GM21737 (cell line): ENCODE measurements at regions not wholly inside any gene's neighbourhood (a gene's known extent, or its start where the extent isn't known, plus 50 kb on each side); places are given as distances from the start of the nearest gene placed in this dataset.
"Not testable (repeated sequence)": the region's sequence is repeated elsewhere in the genome, so short reads cannot be mapped to it uniquely, and the experiment has no call there.

Experiments used
- ATAC-seq: cut with Tn5 transposase; IDR thresholded peaks from one replicate; pipeline ENCODE4 v1.9.1; 2021; ENCODE audit warnings: mild to moderate bottlenecking, moderate library complexity; ENCODE audit not compliant: unreplicated experiment

- ATAC-seq: no peak
Measured at GRCh38 chr12:67716817-67717216, 68.3 kb downstream of the DYRK2 start.

GRCh38 chr12:67719303-67719702 lies 70.8 kb downstream of the DYRK2 start:
- not testable (repeated sequence) for ATAC-seq

GRCh38 chr12:67720351-67720856 lies 71.9 kb downstream of the DYRK2 start:
- no peak for ATAC-seq

- ATAC-seq: no peak
Measured at GRCh38 chr12:67721248-67721647, 72.7 kb downstream of the DYRK2 start.

GRCh38 chr12:67722296-67722695 lies 73.8 kb downstream of the DYRK2 start:
- no peak for ATAC-seq

GRCh38 chr12:67726868-67727267 lies 78.3 kb downstream of the DYRK2 start:
- no peak for ATAC-seq

- no peak for ATAC-seq
Measured at GRCh38 chr12:67727702-67728666, 79.4 kb downstream of the DYRK2 start.

GRCh38 chr12:67732857-67733256 lies 84.3 kb downstream of the DYRK2 start:
- ATAC-seq: no peak

GRCh38 chr12:67735868-67736267 lies 87.3 kb downstream of the DYRK2 start:
- no peak for ATAC-seq

- ATAC-seq: no peak
Measured at GRCh38 chr12:67740711-67741110, 92.2 kb downstream of the DYRK2 start.

- no peak for ATAC-seq
Measured at GRCh38 chr12:67741270-67741669, 92.7 kb downstream of the DYRK2 start.

- ATAC-seq: no peak
Measured at GRCh38 chr12:67742461-67742860, 93.9 kb downstream of the DYRK2 start.

GRCh38 chr12:67747869-67748742 lies 99.6 kb downstream of the DYRK2 start:
- ATAC-seq: no peak

- no peak for ATAC-seq
Measured at GRCh38 chr12:67748743-67749040, 100.1 kb downstream of the DYRK2 start.

- ATAC-seq: no peak
Measured at GRCh38 chr12:67750513-67751183, 102.1 kb downstream of the DYRK2 start.

GRCh38 chr12:67751381-67751928 lies 102.9 kb downstream of the DYRK2 start:
- no peak for ATAC-seq

- ATAC-seq: no peak
Measured at GRCh38 chr12:67752226-67752732, 103.7 kb downstream of the DYRK2 start.

GRCh38 chr12:67754933-67755697 lies 106.6 kb downstream of the DYRK2 start:
- ATAC-seq: no peak

- ATAC-seq: no peak
Measured at GRCh38 chr12:67757651-67758050, 109.1 kb downstream of the DYRK2 start.

- peak; percentile 100 for ATAC-seq
Measured at GRCh38 chr12:67758119-67758518, 109.6 kb downstream of the DYRK2 start.
